IPS DF 6.9 (cell line): ENCODE measurements at regions not wholly inside any gene's neighbourhood (a gene's known extent, or its start where the extent isn't known, plus 50 kb on each side); places are given as distances from the start of the nearest gene placed in this dataset.

Experiments used
- DNase-seq: peaks from one replicate; pipeline ENCODE4 v3.0.0-alpha.2; 2013; ENCODE audit warnings: low read depth, low spot score
- H3K27ac ChIP-seq: one replicate; pipeline ENCODE4 v1.5.1; 2013; ENCODE audit warnings: low read length, control low read depth
- H3K27me3 ChIP-seq: 2 replicates; pipeline ENCODE4 v1.6.1; 2013; ENCODE audit warnings: mild to moderate bottlenecking, low read length; ENCODE audit not compliant: control insufficient read depth, insufficient read depth
- H3K36me3 ChIP-seq: 2 replicates; pipeline ENCODE4 v1.6.1; 2013; ENCODE audit warnings: low read length; ENCODE audit not compliant: control insufficient read depth, insufficient read depth
- H3K4me1 ChIP-seq: 2 replicates; pipeline ENCODE4 v1.6.1; 2013; ENCODE audit warnings: low read length; ENCODE audit not compliant: control insufficient read depth, insufficient read depth
- H3K4me3 ChIP-seq: 2 replicates; pipeline ENCODE4 v1.5.1; 2013; ENCODE audit warnings: mild to moderate bottlenecking, low read length
- H3K9me3 ChIP-seq: 2 replicates; pipeline ENCODE4 v1.6.1; 2013; ENCODE audit warnings: low read length, inconsistent platforms; ENCODE audit not compliant: control insufficient read depth, insufficient read depth
- WGBS: extraction: QIAGEN DNeasy Blood & Tissue Kit; methylation state at CpG from one replicate; pipeline ENCODE4 v1.1.7; 2013; ENCODE audit warnings: mixed read lengths, missing lambda C conversion rate; ENCODE audit not compliant: insufficient read length, insufficient coverage; 5-methylcytosine and 5-hydroxymethylcytosine counted together

DNA sequence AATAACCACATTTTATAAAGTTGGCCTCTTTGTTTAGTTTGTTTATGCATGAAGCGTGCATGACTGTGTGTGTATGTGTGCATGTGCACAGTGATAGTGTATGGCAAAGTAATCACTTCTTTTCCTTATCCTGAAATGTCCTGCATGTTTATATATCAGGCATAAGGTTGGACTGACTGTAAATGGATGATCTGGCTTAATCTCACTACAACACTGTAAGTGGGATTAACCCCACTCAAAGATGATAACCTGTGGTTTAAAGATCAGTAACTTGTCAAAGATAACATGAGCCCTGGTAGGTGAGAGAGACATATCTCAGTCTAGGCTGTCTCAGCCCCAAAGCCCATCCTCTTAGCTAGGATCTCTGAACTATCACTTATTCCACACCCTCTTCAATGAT lies 376.6 kb upstream of the TSHZ2 start:
- DNase-seq: no peak
- no CpG with 5 or more reads among the region's 1 CpG for WGBS
- H3K4me1 ChIP-seq: no peaks in the 10 kb centered on the region
- no peak overlapping the region for H3K27ac ChIP-seq
- H3K27me3 ChIP-seq: no peaks in the 10 kb centered on the region
- no peaks in the 10 kb centered on the region for H3K9me3 ChIP-seq
- no peak overlapping the region for H3K4me3 ChIP-seq
- H3K36me3 ChIP-seq: no peaks in the 10 kb centered on the region

DNA sequence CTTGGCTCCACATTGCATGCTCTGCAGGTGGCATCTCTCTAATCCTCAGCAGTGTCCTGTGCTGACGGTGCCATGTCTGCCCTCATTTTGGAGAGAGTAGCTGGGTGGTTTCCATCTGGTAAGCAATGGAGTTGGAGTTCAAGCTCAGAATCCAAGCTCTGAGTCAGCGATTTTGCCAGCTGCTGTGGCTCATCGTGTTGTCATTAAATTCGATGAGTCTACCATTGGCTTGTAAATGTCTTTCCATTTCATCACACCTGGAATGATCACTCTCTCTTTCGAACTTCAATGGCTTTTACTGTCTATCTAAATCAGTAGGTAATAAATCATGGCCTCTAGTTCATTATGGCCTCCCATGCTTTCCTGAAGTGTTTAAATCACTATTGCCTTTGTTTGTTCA lies 378.5 kb upstream of the TSHZ2 start:
- Histone ChIP-seq H3K4me1 (no peaks in the 10 kb centered on the region), H3K27ac (no peak overlapping the region), H3K27me3 (no peaks in the 10 kb centered on the region), H3K9me3 (no peaks in the 10 kb centered on the region), H3K4me3 (no peak overlapping the region), H3K36me3 (no peaks in the 10 kb centered on the region)
- no CpG with 5 or more reads among the region's 5 CpGs for WGBS
- no peak for DNase-seq

DNA sequence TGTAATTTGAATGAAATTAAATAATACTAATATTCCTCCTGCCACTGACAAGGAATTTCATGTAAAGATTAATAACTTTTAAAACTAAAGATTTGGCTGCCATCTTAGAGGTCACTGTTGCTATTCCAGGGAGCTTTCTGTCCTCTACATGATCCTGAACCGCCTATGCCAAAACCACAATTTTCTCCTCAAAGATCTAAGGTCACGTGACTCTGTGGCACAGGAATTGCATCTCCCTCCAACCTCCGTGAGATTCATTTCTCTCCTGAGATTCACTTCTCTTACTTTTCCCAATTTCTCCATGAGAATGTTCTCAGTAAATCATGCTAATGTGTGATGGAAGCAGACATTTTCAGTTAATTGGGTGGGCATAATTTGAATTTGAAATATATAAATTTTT lies 379.6 kb upstream of the TSHZ2 start:
- no CpG with 5 or more reads among the region's 3 CpGs for WGBS
- Histone ChIP-seq H3K4me1 (no peaks in the 10 kb centered on the region), H3K27me3 (no peaks in the 10 kb centered on the region), H3K9me3 (no peaks in the 10 kb centered on the region), H3K36me3 (no peaks in the 10 kb centered on the region), H3K4me3 (no peak overlapping the region), H3K27ac (no peak overlapping the region)
- no peak for DNase-seq

DNA sequence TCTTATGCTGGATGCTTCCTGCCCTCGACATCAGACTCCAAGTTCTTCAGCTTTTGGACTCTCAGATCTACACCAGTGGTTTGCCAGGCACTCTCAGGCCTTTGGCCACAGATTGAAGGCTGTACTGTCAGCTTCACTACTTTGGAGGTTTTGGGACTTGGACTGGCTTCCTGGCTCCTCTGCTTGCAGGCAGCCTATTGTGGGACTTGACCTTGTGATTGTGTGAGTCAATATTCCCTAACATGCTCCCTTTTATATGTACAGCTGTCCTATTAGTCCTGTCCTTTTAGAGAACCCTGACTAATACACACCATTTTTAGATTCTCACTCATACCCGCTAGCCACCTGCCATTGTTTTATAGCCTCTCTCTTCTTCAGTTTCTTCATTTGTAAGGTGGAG lies 382.1 kb upstream of the TSHZ2 start:
- Histone ChIP-seq H3K4me1 (no peaks in the 10 kb centered on the region), H3K9me3 (no peaks in the 10 kb centered on the region), H3K27ac (no peak overlapping the region), H3K36me3 (no peaks in the 10 kb centered on the region), H3K27me3 (no peaks in the 10 kb centered on the region), H3K4me3 (no peak overlapping the region)
- WGBS: no CpG with 5 or more reads among the region's 2 CpGs
- no peak for DNase-seq

GRCh38 chr20:52589251-52589812 lies 382.8 kb upstream of the TSHZ2 start:
- H3K27ac ChIP-seq: no peak overlapping the region
- H3K9me3 ChIP-seq: no peaks in the 10 kb centered on the region
- no peak overlapping the region for H3K4me3 ChIP-seq
- H3K36me3 ChIP-seq: no peaks in the 10 kb centered on the region
- H3K4me1 ChIP-seq: no peaks in the 10 kb centered on the region
- no CpG with 5 or more reads among the region's 3 CpGs for WGBS
- no peaks in the 10 kb centered on the region for H3K27me3 ChIP-seq
- no peak for DNase-seq

DNA sequence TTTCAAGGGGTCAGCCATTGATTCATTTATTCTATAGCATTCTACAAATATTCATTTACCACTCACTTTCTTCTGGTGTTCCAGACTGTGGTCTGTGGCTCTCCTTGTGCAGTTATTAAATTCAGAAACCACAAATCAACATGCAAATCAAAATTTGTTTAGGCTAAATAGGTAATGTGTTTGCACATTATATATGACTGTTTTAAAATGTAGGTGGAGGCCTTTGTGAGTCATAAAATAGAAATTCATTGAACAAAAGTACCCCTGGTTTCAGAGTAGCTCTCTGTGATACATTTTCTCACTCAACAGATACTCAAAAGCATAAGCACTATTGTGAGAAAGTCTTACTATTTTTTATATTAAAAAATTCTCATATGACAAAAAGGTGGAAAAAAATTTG lies 385.5 kb upstream of the TSHZ2 start:
- Histone ChIP-seq H3K27ac (no peak overlapping the region), H3K4me1 (no peaks in the 10 kb centered on the region), H3K4me3 (no peak overlapping the region), H3K9me3 (no peaks in the 10 kb centered on the region), H3K27me3 (no peaks in the 10 kb centered on the region), H3K36me3 (no peaks in the 10 kb centered on the region)
- no peak for DNase-seq

DNA sequence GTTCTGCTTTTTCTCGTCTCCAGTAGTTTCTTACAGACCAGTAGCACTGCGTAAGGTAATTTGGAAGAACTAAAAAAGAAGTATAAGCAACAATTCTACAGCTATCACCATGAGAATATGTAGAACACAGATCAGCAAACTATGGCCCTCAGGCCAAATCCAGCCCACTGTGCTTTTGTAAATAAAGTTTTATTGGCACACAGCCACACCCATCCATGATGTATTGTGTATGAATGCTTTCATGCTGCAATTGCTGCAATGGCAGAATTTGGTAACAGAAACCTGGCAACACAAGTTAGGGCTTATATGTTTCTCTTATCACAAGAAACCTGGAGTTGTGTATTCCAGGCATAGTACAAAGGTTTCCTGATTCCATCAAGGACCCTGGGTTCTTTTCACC lies 386.8 kb upstream of the TSHZ2 start:
- WGBS: no CpG with 5 or more reads among the region's 2 CpGs
- DNase-seq: no peak

GRCh38 chr20:52578559-52578958 lies 387.0 kb upstream of the ZFP64 start:
- Histone ChIP-seq H3K9me3 (no peaks in the 10 kb centered on the region), H3K4me1 (no peaks in the 10 kb centered on the region), H3K4me3 (no peak overlapping the region), H3K36me3 (no peaks in the 10 kb centered on the region), H3K27me3 (no peaks in the 10 kb centered on the region), H3K27ac (no peak overlapping the region)
- no peak for DNase-seq
- no CpG with 5 or more reads among the region's 5 CpGs for WGBS

More for the DNA sequence above, 386.8 kb upstream of the TSHZ2 start:
- H3K36me3 ChIP-seq: no peaks in the 10 kb centered on the region
- no peaks in the 10 kb centered on the region for H3K4me1 ChIP-seq
- no peak overlapping the region for H3K27ac ChIP-seq
- H3K4me3 ChIP-seq: no peak overlapping the region
- H3K27me3 ChIP-seq: no peaks in the 10 kb centered on the region
- no peaks in the 10 kb centered on the region for H3K9me3 ChIP-seq

- DNase-seq: no peak
- no CpG with 5 or more reads among the region's 3 CpGs for WGBS
- Histone ChIP-seq H3K27ac (no peak overlapping the region), H3K4me3 (no peak overlapping the region; the same call in 1 of the 2 replicates), H3K4me1 (no peaks in the 10 kb centered on the region), H3K9me3 (no peaks in the 10 kb centered on the region), H3K27me3 (no peaks in the 10 kb centered on the region), H3K36me3 (no peaks in the 10 kb centered on the region)
Measured at GRCh38 chr20:52577696-52578095, 386.1 kb upstream of the ZFP64 start.

GRCh38 chr20:52572687-52573086 lies 381.1 kb upstream of the ZFP64 start:
- Histone ChIP-seq H3K4me3 (no peak overlapping the region), H3K27ac (no peak overlapping the region), H3K9me3 (no peaks in the 10 kb centered on the region), H3K27me3 (no peaks in the 10 kb centered on the region), H3K4me1 (no peaks in the 10 kb centered on the region), H3K36me3 (no peaks in the 10 kb centered on the region)
- no CpG with 5 or more reads among the region's 1 CpG for WGBS
- no peak for DNase-seq

GRCh38 chr20:52569201-52569600 lies 377.6 kb upstream of the ZFP64 start:
- WGBS: no CpG with 5 or more reads among the region's 3 CpGs
- DNase-seq: no peak
- Histone ChIP-seq H3K4me1 (no peaks in the 10 kb centered on the region), H3K9me3 (no peaks in the 10 kb centered on the region), H3K36me3 (no peaks in the 10 kb centered on the region), H3K27me3 (no peaks in the 10 kb centered on the region), H3K27ac (no peak overlapping the region), H3K4me3 (no peak overlapping the region)
